GM19099 (cell line): ENCODE measurements at regions not wholly inside any gene's neighbourhood (a gene's known extent, or its start where the extent isn't known, plus 50 kb on each side); places are given as distances from the start of the nearest gene placed in this dataset.

Experiments
- POLR2A ChIP-seq: IDR thresholded peaks from 3 replicates; pipeline ENCODE4 v1.6.1; 2011; ENCODE audit warnings: low read depth; ENCODE audit not compliant: insufficient read length; ENCODE audit errors: extremely low read depth

GRCh38 chr6:166754218-166755030 lies 127.4 kb upstream of the RPS6KA2 start:
- TF ChIP-seq POLR2A = no peak

GRCh38 chr6:166752928-166753721 lies 126.1 kb upstream of the RPS6KA2 start:
- no peak for TF ChIP-seq POLR2A

- TF ChIP-seq POLR2A = no peak
These were observed 125.0 kb upstream of the RPS6KA2 start for GRCh38 chr6:166752097-166752496.

- no peak for TF ChIP-seq POLR2A
These were observed 124.1 kb upstream of the RPS6KA2 start for GRCh38 chr6:166751051-166751595.

GRCh38 chr6:166750108-166750793 lies 123.2 kb upstream of the RPS6KA2 start:
- no peak for TF ChIP-seq POLR2A

GRCh38 chr6:166749666-166750065 lies 122.6 kb upstream of the RPS6KA2 start:
- no peak for TF ChIP-seq POLR2A

- TF ChIP-seq POLR2A = no peak
These were observed 120.9 kb upstream of the RPS6KA2 start for GRCh38 chr6:166747644-166748595.

GRCh38 chr6:166745801-166746668 lies 119.0 kb upstream of the RPS6KA2 start:
- TF ChIP-seq POLR2A = no peak

- TF ChIP-seq POLR2A = no peak
These were observed 117.4 kb upstream of the RPS6KA2 start for GRCh38 chr6:166744223-166745134.

- TF ChIP-seq POLR2A = no peak
These were observed 116.6 kb upstream of the RPS6KA2 start for GRCh38 chr6:166743406-166744222.

- TF ChIP-seq POLR2A = no peak
These were observed 115.9 kb upstream of the RPS6KA2 start for GRCh38 chr6:166742981-166743380.

- no peak for TF ChIP-seq POLR2A
These were observed 112.9 kb upstream of the RPS6KA2 start for GRCh38 chr6:166739976-166740318.
